GM21360 (cell line): ENCODE measurements at regions not wholly inside any gene's neighbourhood (a gene's known extent, or its start where the extent isn't known, plus 50 kb on each side); places are given as distances from the start of the nearest gene placed in this dataset.

Source experiments
- ATAC-seq: cut with Tn5 transposase; IDR thresholded peaks from one replicate; pipeline ENCODE4 v1.9.1; 2021; ENCODE audit warnings: mild to moderate bottlenecking, moderate library complexity; ENCODE audit not compliant: unreplicated experiment

GRCh38 chr6:79307321-79308036 is 73.0 kb upstream of the HMGN3 start:
- ATAC-seq = no peak

- ATAC-seq = no peak
Measured at GRCh38 chr6:79305020-79305419, 70.5 kb upstream of the HMGN3 start.

- no peak for ATAC-seq
Measured at GRCh38 chr6:79302341-79302740, 67.9 kb upstream of the HMGN3 start.

GRCh38 chr6:79301290-79301689 is 66.8 kb upstream of the HMGN3 start:
- no peak for ATAC-seq

- ATAC-seq = no peak
Measured at GRCh38 chr6:79296211-79296610, 61.7 kb upstream of the HMGN3 start.
